AG20443 (cell line): ENCODE measurements at regions not wholly inside any gene's neighbourhood (a gene's known extent, or its start where the extent isn't known, plus 50 kb on each side); places are given as distances from the start of the nearest gene placed in this dataset.
"Not testable (repeated sequence)": the region's sequence is repeated elsewhere in the genome, so short reads cannot be mapped to it uniquely, and the experiment has no call there.

Experiments
- DNase-seq: peaks from one replicate; pipeline ENCODE4 v3.0.0; 2012; ENCODE audit warnings: low spot score, mixed read lengths

DNA sequence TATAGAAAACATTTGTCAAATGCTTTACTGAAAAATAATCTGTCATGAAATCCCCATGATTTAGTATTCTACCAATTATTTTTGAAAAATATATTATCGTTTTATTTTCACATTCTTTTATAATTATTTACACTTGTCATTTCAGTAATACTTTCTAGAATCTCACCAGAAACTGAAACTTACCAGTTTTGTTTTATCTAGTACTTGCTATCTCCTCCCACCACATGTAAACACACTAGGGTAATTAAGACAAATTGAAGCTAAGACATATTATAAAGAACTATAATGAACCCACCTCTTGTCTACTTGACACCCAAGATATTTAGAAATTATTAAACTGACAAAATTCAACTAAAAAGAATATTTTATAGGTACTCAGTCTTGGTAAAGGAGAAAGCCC lies 51.5 kb upstream of the GRM3 start:
- no peak for DNase-seq

DNA sequence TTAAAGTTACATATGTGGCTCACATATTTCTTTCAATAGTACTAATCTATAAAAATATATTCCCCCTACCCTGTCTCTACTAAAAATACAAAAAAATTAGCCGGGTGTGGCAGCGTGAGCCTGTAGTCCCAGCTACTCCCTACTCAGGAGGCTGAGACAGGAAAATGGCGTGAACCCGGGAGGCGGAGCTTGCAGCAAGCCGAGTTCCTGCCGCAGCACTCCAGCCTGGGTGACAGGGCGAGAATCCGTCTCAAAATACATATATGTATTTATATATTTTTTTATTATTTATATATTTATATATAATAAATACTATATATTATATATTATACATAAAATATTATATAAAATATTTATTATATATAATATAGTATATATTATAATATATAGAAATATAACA lies 69.7 kb upstream of the GRM3 start:
- no peak for DNase-seq

DNA sequence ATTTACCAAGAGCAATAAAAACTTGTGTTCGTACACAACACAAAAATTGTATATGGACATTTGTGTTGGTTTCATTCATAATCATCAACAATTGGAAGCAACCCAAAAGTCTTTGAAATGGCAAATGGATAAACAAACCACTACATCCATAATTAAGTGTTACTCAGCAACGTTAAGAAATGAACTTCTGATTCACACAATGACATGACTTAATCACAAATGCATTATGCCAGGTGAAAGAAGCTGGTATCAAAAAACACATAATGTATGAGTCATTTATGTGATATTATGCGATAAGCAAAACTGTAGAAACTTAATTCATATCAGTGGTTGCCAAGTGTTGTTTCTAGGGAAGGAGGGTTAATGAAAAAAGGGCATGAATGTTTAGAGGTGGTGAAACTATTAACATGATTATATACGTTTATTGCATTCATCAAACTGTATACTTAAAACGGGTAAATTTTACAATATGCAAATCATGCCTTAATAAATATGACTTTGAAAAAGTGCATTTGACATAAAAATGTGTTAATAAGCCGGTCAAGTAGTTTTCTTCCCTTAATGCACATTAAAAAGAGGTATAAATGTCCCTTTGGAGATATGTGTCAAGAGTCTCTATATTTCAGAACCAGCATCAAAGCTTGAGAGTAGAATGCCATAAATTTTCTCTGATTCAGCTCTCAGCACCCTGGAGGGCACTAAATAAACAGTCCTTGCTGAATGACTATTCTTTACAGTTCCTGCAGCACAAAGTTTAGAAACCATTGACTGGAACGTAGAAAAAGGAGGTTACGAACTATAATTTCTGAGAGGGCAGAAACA lies 84.8 kb upstream of the GRM3 start:
- no peak for DNase-seq

DNA sequence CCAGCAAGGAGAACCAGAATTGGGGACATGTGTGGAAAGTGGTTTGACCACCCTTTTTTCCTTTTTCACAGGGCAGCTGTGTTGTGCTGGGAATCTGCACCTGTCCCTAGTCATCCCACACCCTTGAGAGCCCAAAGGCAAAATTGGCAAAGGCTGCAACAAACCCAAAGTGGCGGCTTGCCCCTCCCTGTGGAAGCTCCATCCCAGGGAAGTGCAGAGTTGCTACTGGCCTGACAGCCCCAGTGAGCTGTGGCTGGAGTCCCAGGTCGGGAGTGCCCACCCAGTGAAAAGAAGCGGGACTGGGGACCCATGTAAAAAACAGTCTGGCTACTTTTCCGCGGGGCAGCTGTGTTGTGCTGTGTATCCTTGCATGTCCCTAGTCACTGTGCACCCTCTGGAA lies 109.1 kb upstream of the GRM3 start:
- DNase-seq = no peak

GRCh38 chr7:86504229-86504628 lies 139.5 kb upstream of the GRM3 start:
- no peak for DNase-seq

DNA sequence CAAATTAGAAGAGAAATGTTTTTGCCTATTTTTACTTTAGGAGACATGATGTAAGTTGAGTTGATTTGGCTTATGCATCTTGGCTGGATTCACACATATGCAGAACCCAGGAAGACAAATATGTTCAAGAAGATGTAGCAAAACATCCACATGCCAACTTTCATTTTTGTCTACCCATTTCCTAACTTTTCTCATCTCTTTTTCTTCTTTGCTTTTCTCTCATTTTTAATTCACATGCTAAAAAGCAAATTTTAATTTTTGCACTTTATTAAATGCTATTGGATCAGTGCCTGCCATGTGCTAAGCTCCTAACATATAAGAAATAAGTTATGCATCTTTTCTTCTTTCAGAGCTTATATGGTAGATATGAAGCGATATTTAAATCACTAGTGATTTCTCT lies 143.7 kb upstream of the GRM3 start:
- DNase-seq = no peak

DNA sequence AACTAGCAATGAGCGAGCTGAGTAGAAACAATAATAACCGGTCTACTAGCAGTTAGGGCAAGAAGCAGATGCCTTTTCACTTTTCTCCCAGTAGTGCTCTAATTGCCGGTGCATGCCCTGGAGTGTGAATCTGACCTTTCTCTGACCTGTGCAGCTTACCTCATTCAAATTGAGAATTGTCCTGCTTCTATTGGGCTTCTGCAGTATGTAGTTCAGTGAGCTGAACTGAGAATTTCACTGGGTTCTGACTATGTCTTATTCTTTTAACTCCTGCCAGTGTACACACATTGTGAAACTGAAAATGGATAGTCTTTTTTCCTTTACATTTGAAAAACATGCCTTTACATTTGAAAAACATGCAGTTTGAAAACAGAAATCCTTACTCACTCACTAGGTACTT lies 157.9 kb upstream of the GRM3 start:
- no peak for DNase-seq

DNA sequence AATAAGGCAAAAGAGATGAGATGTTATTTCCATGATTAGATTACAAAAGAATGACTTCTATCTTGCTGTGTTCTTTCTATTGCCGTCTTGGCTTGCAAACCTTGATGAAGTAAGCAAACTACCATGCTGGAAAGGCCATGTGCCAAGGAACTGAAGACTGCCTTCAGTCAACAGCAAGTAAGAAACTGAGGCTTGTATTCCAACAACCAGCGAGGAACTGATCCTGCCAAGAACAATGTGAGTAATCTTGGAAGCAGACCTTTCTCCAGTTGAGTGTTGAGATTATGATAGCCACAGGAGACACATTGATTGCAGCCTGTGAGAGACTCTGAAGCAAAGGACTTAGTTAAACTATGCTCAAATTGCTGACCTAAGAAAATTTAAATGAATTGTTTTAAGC lies 164.6 kb upstream of the GRM3 start:
- DNase-seq = no peak

DNA sequence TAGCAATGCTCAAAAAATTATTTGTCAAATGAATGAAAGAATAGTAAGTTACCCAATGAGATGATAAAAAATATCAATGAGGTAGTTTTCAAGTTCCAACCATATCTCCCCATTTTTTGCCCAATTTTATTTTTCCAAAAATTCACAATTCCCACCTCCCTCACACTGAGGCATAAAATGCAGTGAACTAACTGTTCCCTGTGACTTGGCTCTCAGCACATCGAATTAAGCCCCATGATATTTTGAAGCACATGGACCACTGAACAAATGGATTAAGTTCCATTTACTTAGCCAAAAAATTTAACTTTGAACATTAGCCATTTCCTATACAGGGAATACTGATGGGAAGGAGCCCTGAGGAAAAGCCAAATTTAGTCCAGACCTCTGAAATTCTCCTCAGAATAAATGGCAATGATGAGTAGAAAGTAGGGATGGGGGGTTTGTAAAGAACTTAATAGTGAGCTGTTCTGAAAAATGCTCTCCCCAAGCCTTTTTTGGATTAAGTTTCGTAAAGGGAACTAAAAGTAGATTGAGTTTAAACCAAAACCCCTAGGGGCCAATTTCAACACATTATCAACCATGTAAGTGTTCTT lies 166.3 kb upstream of the GRM3 start:
- DNase-seq = no peak

- DNase-seq = no peak
Observed at GRCh38 chr7:86470763-86471162, 172.9 kb upstream of the GRM3 start.

DNA sequence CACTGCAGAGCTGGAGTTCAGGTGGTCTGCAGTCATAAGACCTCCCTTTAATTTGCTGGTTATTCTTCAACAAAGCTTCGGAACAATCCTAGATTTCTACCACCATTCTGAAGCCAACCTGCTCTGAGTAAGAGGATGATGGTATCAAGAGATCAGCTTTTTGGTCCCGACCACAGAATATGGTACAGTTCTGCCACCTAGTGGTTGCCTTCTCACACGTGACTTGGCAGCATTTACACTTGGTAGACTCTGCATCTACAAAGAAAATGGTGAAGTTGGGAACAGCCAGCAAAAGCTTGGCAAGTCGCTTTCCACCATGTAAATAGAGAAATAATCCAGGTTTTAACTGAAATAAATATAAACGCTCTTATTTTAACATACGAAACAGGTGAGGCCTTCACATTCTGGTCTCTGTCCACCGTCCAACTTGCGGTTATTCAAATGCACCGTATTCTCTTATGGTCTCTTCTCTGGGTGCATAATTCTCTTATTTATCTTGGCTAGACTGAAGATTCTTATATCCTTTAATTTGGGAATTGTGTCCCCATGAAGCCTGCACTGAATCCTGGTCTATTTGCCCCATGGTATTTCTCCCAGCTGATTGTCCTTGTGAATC lies 173.9 kb upstream of the GRM3 start:
- DNase-seq = peak; percentile 55

DNA sequence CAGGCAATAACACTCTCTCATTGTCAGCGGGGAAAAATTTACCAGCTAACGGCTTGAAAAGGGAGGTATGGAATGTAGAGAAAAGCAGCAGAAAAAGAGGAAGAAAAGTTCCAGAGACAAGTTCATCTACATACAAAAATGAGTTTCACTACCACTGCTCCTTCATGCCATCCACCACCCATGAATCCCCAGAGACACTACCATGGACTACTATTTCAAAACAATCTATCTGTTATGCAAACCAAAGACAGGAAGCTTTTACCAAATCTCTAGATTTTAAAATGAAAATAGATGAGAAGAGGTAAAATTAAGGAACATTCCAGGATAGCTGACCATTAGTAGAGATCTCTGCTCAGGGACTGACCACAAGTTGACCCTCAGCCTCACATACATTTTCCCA lies 189.0 kb upstream of the GRM3 start:
- DNase-seq = no peak

DNA sequence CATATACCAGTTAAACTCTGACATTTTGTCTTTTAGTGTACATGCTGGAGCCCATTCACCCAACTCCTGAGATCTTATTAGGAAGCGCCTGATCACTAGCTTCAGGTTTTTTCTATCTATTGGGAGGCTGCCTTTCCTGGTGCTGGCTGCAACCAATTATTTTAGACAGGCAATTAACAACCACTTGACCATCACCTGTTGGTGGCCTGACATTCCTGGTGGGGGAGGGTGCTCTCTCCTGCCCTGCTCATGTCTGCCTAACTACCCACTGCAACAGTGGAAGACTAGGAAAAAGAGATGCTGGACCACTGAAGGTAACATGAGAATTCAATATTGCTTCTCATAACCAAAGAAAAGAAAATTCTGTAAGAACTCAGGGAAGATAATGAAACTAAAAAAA lies 190.3 kb upstream of the GRM3 start:
- no peak for DNase-seq

DNA sequence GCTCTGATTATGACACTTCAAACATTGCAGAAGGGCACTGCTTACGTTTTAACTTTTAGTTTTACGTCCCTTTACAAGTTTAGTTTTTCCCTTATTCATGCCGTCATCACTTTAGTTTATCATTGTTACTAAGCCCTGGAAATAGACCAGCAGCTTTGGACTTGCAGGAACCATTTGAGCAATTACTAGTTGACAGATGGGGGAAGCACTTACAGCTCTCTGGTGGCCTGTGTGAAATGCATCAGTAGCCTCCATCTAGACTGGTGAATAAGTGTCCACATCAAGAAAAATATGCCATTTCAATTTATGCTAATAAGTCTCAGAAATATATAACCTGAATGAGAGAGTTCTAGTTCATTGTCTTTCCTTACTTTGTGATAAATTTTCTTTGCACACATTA lies 194.9 kb upstream of the GRM3 start:
- no peak for DNase-seq

- no peak for DNase-seq
Observed at GRCh38 chr7:86445285-86445684, 198.4 kb upstream of the GRM3 start.

- no peak for DNase-seq
Observed at GRCh38 chr7:86444245-86444644, 199.5 kb upstream of the GRM3 start.

DNA sequence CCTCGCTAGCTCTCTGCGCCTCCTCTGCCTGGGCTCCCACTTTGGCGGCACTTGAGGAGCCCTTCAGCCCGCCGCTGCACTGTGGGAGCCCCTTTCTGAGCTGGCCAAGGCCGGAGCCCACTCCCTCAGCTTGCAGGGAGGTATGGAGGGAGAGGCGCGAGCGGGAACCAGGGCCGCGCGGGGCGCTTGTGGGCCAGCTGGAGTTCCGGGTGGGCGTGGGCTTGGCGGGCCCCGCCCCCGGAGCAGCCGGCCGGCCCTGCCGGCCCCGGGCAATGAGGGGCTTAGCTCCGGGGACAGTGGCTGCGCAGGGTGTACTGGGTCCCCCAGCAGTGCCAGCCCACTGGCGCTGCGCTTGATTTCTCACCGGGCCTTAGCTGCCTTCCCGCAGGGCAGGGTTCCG lies 203.3 kb upstream of the GRM3 start:
- DNase-seq = not testable (repeated sequence)

GRCh38 chr7:86437951-86438450 lies 205.7 kb upstream of the GRM3 start:
- DNase-seq = no peak

DNA sequence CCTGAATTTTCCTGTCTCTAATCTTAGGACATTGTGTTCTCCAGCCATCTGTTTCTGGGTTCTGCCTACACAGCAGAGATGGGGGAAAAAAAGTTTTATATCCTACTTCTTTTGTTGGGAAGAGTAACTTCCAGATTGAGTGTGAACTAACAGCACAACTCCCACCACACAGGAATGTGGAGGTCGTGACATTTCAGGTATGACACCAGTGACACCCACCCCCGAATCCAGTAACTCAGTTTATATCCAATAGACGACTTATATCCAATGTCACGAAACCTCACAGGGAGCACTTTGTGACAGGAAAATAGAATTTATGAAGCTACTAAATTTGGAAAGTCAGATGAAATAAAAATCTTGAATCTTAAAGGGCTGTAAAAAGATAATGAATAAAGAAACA lies 211.9 kb upstream of the GRM3 start:
- no peak for DNase-seq

GRCh38 chr7:86411814-86412213 lies 231.9 kb upstream of the GRM3 start:
- no peak for DNase-seq

DNA sequence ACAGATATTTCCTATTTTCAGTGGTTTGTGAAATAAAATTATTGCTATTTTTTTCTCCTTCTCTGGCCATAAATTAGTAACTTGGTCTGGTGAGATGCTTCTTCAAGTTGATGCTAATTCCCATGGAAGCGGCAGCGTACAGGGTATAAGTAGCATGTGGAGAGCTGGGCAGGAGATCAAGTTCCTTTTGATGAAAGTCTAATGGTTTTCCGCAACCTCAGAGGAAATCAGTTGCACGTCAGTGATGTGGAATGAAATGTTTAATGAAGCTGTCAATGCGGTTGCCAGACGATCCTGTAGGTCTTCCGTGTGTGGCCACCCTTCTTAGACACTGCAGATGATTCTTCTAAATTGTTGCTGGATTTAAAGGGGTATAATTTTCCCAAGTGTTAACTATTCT lies 236.4 kb upstream of the GRM3 start:
- no peak for DNase-seq

DNA sequence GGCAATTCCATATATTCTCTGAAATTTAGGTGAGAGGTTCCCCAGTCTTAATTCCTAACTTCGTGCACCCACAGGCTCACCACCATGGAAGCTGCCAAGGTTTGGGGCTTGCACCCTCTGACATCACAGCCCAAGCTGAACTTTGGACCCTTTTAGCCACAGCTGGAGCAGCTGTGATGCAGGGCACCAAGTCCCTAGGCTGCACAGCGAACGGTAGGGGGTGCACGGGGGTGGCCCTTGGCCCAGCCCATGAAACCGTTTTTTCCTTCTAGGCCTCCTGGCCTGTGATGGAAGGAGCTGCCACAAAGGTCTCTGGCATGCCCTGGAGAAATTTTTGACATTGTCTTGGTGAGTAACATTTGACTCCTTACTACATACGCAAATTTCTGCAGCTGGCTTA lies 251.9 kb upstream of the GRM3 start:
- DNase-seq = no peak

DNA sequence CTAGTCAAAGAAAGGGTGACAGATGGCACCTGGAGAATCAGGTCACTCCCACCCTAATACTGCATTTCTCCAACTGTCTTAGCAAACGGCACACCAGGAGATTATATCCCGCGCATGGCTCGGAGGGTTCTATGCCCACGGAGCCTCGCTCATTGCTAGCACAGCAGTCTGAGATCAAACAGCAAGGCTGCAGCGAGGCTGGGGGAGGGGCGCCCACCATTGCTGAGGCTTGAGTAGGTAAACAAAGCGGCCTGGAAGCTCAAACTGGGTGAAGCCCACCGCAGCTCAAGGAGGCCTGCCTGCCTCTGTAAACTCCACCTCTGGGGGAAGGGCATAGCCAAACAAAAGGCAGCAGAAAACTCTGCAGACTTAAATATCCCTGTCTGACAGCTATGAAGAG lies 268.1 kb upstream of the GRM3 start:
- not testable (repeated sequence) for DNase-seq
